CD4-positive, alpha-beta T cell (primary cell): ENCODE measurements at regions not wholly inside any gene's neighbourhood (a gene's known extent, or its start where the extent isn't known, plus 50 kb on each side); places are given as distances from the start of the nearest gene placed in this dataset.

ENCODE experiments used
- ATAC-seq: fragments of 200-7000 bp; cut with Tn5 transposase; one replicate; pipeline ENCODE4 v1.10.0; 2022; ENCODE audit warnings: mild to moderate bottlenecking; ENCODE audit not compliant: poor library complexity
- CTCF ChIA-PET: fragments of 350-600 bp; sonication (Branson Sonifier 250); formaldehyde crosslinking; loops from one replicate; lab custom pipeline; 2021; ENCODE audit warnings: antibody characterized with exemption, inconsistent platforms; lab: Charles Lee
- POLR2A ChIA-PET: fragments of 350-600 bp; sonication (Branson Sonifier 250); formaldehyde crosslinking; loops from one replicate; lab custom pipeline; 2021; ENCODE audit warnings: antibody characterized with exemption, inconsistent platforms; lab: Charles Lee
- DNase-seq, 14 experiments: peaks; one replicate each; pipeline ENCODE4 v3.0.0-alpha.2; 2013 to 2020; ENCODE audit warnings: mixed read lengths in 2 of 14
- H3K27ac ChIP-seq, 2 donors: one replicate each; pipeline versions ENCODE4 v1.5.1 to v1.7.0; 2013; ENCODE audit warnings: low read length in 2 of 2, low read depth in 1 of 2, mild to moderate bottlenecking in 1 of 2
- H3K27me3 ChIP-seq, 2 experiments: 1 replicate in 1 of 2; 2 replicates in 1 of 2; pipeline versions ENCODE4 v1.6.1 to v1.7.0; 2013; ENCODE audit warnings: low read length in 2 of 2, control low read depth in 1 of 2, mild to moderate bottlenecking in 1 of 2, moderate library complexity in 1 of 2; ENCODE audit not compliant: insufficient read depth in 2 of 2, control insufficient read depth in 1 of 2
- H3K36me3 ChIP-seq: one replicate; pipeline ENCODE4 v1.6.1; 2013; ENCODE audit warnings: low read length, control low read depth; ENCODE audit not compliant: insufficient read depth
- H3K4me1 ChIP-seq: one replicate; pipeline ENCODE4 v1.6.1; 2013; ENCODE audit warnings: low read length, control low read depth; ENCODE audit not compliant: insufficient read depth
- H3K4me3 ChIP-seq: one replicate; pipeline ENCODE4 v1.5.1; 2013; ENCODE audit warnings: mild to moderate bottlenecking, low read length, moderate library complexity
- H3K9me3 ChIP-seq, 2 experiments: 1 replicate in 1 of 2; 2 replicates in 1 of 2; pipeline versions ENCODE4 v1.6.1 to v1.7.0; 2013; ENCODE audit warnings: low read length in 2 of 2, mild to moderate bottlenecking in 2 of 2, control low read depth in 1 of 2, moderate library complexity in 1 of 2; ENCODE audit not compliant: control insufficient read depth in 1 of 2, insufficient read depth in 1 of 2
- H3K27ac Mint-ChIP-seq: one replicate; pipeline ENCODE4 v1.8.0; 2020; ENCODE audit warnings: mixed read lengths
- H3K27me3 Mint-ChIP-seq: one replicate; pipeline ENCODE4 v1.8.0; 2021; ENCODE audit warnings: mixed read lengths
- H3K36me3 Mint-ChIP-seq: one replicate; pipeline ENCODE4 v1.8.0; 2021; ENCODE audit warnings: low read depth, mixed read lengths
- H3K4me1 Mint-ChIP-seq: one replicate; pipeline ENCODE4 v1.8.0; 2021; ENCODE audit warnings: low read depth, mixed read lengths
- H3K4me3 Mint-ChIP-seq: one replicate; pipeline ENCODE4 v1.8.0; 2020; ENCODE audit warnings: mild to moderate bottlenecking, mixed read lengths
- H3K9me3 Mint-ChIP-seq: one replicate; pipeline ENCODE4 v1.8.0; 2020; ENCODE audit warnings: mixed read lengths
- intact Hi-C, 2 experiments: fragments of 100-400 bp; cut with DNase I in 1 of 2; cut with micrococcal nuclease in 1 of 2; formaldehyde crosslinking; loops; one replicate each; pipeline versions ENCODE4 v1.15.1 to v1.9.0; 2023 to 2025; cut with DNase I, micrococcal nuclease
- TF ChIP-seq, protein P1 (sequence below): fragments of 200-600 bp; IDR thresholded peaks from one replicate; pipeline ENCODE4 v1.8.0; 2022; ENCODE audit warnings: antibody characterized with exemption, mild to moderate bottlenecking

DNA sequence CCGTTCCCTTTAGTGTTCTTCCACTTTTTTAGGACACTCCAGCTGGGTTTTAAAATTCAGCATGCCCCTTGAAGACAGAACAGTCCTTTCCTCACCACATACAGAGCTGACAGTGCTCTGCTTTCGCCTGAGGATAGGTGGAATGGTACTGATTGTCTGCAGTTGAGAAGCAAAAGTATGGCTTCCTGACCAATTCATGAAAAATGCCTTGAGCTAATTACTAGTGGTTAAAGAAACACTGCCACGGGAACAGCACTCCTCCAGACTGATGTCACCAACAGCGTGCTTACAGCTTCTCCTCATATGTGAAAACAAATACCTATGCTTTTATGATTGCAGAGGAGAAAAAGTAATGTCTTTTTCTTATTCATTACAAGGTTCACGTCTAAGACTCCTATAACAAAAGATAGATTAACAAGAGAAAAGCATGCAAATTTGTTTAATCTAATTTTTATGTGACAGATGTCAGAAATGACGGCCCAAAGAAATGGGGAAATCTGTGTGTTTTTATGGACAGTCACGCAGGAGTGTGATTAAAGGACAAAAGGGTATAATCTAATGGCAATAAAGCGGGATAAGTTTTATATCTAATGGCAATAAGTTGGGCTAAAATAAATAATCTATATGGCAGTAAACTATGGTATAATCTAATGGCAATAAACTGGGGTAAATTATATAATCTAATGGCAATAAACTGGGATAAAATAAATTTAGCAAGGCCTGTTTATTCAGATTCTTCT, 123.4 kb upstream of the ARHGAP42 start:
- Histone ChIP-seq H3K27me3 (no peaks in the 10 kb centered on the region), H3K36me3 (no peaks in the 10 kb centered on the region), H3K27ac (no peak overlapping the region), H3K9me3 (no peaks in the 10 kb centered on the region), H3K4me1 (no peaks in the 10 kb centered on the region), H3K4me3 (no peak overlapping the region)
- Mint-ChIP-seq H3K4me3 (no peak overlapping the region), H3K36me3 (no peaks in the 10 kb centered on the region), H3K9me3 (peaks cover 2% of the 10 kb centered on the region), H3K27ac (no peak overlapping the region), H3K4me1 (no peaks in the 10 kb centered on the region), H3K27me3 (no peaks in the 10 kb centered on the region)
- intact Hi-C loops: no loop called here
- ChIA-PET POLR2A (no interaction called here), CTCF (no interaction called here)
- TF ChIP-seq, protein P1, sequence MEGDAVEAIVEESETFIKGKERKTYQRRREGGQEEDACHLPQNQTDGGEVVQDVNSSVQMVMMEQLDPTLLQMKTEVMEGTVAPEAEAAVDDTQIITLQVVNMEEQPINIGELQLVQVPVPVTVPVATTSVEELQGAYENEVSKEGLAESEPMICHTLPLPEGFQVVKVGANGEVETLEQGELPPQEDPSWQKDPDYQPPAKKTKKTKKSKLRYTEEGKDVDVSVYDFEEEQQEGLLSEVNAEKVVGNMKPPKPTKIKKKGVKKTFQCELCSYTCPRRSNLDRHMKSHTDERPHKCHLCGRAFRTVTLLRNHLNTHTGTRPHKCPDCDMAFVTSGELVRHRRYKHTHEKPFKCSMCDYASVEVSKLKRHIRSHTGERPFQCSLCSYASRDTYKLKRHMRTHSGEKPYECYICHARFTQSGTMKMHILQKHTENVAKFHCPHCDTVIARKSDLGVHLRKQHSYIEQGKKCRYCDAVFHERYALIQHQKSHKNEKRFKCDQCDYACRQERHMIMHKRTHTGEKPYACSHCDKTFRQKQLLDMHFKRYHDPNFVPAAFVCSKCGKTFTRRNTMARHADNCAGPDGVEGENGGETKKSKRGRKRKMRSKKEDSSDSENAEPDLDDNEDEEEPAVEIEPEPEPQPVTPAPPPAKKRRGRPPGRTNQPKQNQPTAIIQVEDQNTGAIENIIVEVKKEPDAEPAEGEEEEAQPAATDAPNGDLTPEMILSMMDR: no peak
- DNase-seq (no peak), ATAC-seq (no peak)

DNA sequence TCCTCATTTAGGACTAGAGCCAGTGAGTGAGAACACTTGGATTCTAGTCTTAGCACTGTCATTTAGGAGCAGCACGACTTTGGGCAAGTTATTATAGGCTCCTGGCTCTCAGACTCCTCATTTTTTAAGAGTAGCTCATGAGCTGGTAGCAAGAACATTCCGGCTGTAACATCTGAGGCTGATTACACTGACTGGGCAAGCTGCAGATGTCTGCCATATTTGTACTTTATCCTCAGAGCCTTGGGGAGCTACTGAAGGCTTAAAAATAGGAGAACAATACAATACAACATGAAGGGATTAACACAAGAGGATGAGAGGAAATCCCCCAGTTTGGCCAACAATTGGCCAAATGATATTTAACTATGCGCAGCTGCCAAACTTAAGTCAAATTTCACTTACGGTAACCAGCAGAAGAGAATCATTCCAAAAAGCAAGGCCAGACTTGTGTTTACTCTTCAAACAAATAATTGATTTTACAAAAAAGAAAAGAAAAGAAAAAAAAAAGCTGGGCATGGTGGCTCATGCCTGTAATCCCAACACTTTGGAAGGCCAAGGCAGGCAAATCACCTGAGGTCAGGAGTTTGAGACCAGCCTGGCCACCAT, 113.1 kb upstream of the ARHGAP42 start:
- TF ChIP-seq, protein P1: no peak
- intact Hi-C loops: loop anchor here in 1 of 2 experiments (5.0 kb wide), 1 partner anchor 493 kb away; no protein-coding TSS in a partner anchor
- no peak overlapping the region for H3K4me3 ChIP-seq
- no peaks in the 10 kb centered on the region for H3K9me3 Mint-ChIP-seq
- H3K36me3 Mint-ChIP-seq: no peaks in the 10 kb centered on the region
- H3K27me3 Mint-ChIP-seq: no peaks in the 10 kb centered on the region
- ChIA-PET CTCF (no interaction called here), POLR2A (no interaction called here)
- no peaks in the 10 kb centered on the region for H3K9me3 ChIP-seq
- no peaks in the 10 kb centered on the region for H3K27me3 ChIP-seq
- H3K4me1 Mint-ChIP-seq: no peaks in the 10 kb centered on the region
- no peak overlapping the region for H3K27ac ChIP-seq
- H3K4me1 ChIP-seq: no peaks in the 10 kb centered on the region
- H3K36me3 ChIP-seq: no peaks in the 10 kb centered on the region
- H3K4me3 Mint-ChIP-seq: no peak overlapping the region
- H3K27ac Mint-ChIP-seq: no peak overlapping the region
- no peak for ATAC-seq
- DNase-seq: no peak

DNA sequence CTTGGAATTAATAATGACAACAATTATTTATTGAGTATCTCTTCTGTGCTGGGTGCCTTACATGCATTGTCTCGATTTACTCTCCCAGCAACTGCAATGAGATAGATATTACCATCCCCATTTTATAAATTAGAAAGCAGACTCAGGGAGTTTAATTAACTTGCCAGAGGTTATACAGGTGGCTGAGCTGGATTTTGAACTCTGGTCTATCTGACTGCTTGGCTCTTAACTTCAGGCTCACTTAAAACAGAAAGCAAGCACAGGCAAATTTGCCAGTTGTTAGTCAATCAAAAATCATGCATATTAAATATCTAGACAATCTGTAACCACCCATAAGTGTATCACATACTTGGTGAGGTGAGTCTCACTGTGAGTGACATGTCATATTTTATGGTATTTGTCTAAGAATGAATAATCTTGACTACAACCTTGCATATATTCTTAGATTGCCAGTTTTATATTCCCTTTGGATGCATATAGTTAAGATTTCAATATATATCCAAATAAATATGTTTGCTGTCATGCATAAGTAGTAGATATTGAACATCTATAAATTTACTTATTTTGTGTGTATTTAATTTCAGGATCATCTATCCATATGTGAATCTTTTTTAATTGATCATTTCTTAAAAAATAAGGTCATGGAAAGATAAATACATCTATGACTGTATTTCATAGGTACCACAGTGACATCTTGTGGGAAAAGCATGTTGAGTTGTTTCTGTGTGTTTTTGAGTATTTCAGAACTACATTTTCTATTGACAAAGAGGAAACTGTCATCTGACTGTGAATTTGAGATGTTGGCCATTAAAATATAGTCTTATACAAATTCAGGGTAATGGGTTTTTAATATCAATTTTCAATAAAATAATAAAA, 112.0 kb upstream of the ARHGAP42 start:
- H3K27ac Mint-ChIP-seq: no peak overlapping the region
- no peaks in the 10 kb centered on the region for H3K4me1 ChIP-seq
- TF ChIP-seq, protein P1: no peak
- no peaks in the 10 kb centered on the region for H3K36me3 ChIP-seq
- no peak for ATAC-seq
- no peak for DNase-seq
- H3K4me1 Mint-ChIP-seq: no peaks in the 10 kb centered on the region
- no peak overlapping the region for H3K4me3 Mint-ChIP-seq
- H3K4me3 ChIP-seq: no peak overlapping the region
- no peaks in the 10 kb centered on the region for H3K9me3 ChIP-seq
- no peaks in the 10 kb centered on the region for H3K36me3 Mint-ChIP-seq
- H3K27ac ChIP-seq: no peak overlapping the region
- H3K9me3 Mint-ChIP-seq: no peaks in the 10 kb centered on the region
- CTCF ChIA-PET: no interaction called here
- intact Hi-C loops: loop anchor here (5.0 kb wide), 2 partner anchors 492 to 1432 kb away; no protein-coding TSS in a partner anchor
- H3K27me3 Mint-ChIP-seq: no peaks in the 10 kb centered on the region
- H3K27me3 ChIP-seq: no peaks in the 10 kb centered on the region
- POLR2A ChIA-PET: no interaction called here
